Vagina (tissue), 2 donors: ENCODE measurements at regions not wholly inside any gene's neighbourhood (a gene's known extent, or its start where the extent isn't known, plus 50 kb on each side); places are given as distances from the start of the nearest gene placed in this dataset.

ENCODE experiments used
- DNase-seq, 2 donors: peaks; one replicate each; pipeline ENCODE4 v3.0.0-alpha.2; 2017; ENCODE audit errors: extremely low spot score in 2 of 2
- H3K27ac ChIP-seq: fragments of 200-600 bp; sonication (generic); one replicate; pipeline ENCODE4 v1.5.1; 2019
- H3K27me3 ChIP-seq: fragments of 200-600 bp; sonication (generic); one replicate; pipeline ENCODE4 v1.5.1; 2019
- H3K36me3 ChIP-seq, 2 donors: fragments of 200-600 bp; sonication (generic); one replicate each; pipeline ENCODE4 v1.5.1; 2017 to 2019
- H3K4me1 ChIP-seq: fragments of 200-600 bp; sonication (generic); one replicate; pipeline ENCODE4 v1.5.1; 2019
- H3K4me3 ChIP-seq, 2 donors: fragments of 200-600 bp; sonication (generic); 1 replicate in 1 of 2; 2 replicates in 1 of 2; pipeline ENCODE4 v1.5.1; 2016 to 2019
- H3K9me3 ChIP-seq: fragments of 200-600 bp; sonication (generic); one replicate; pipeline ENCODE4 v1.5.1; 2019
- CTCF ChIP-seq, 3 experiments: fragments of 450-650 bp in 2 of 3; fragments of 200-600 bp in 1 of 3; sonication (generic) in 1 of 3; IDR thresholded peaks; one replicate each; pipeline ENCODE4 v1.5.1; 2017 to 2019; ENCODE audit warnings: antibody characterized with exemption in 3 of 3, mild to moderate bottlenecking in 2 of 3, moderate library complexity in 2 of 3
- POLR2A ChIP-seq, 2 donors: fragments of 450-650 bp; IDR thresholded peaks; one replicate each; pipeline ENCODE4 v1.6.1; 2017; ENCODE audit warnings: antibody characterized with exemption in 2 of 2, mild to moderate bottlenecking in 2 of 2, moderate library complexity in 2 of 2
- POLR2AphosphoS5 ChIP-seq, 2 donors: sonication (generic); formaldehyde crosslinking; IDR thresholded peaks; one replicate each; pipeline ENCODE4 v1.9.0; 2017; ENCODE audit warnings: antibody characterized with exemption in 2 of 2, mild to moderate bottlenecking in 2 of 2, low read depth in 1 of 2; ENCODE audit not compliant: insufficient read depth in 1 of 2
- intact Hi-C: fragments of 100-400 bp; cut with DNase I; formaldehyde crosslinking; loops from one replicate; pipeline ENCODE4 v1.15.1; 2023

- H3K4me1 ChIP-seq, result no peaks in the 10 kb centered on the region
- intact Hi-C loops, result no loop called here
- DNase-seq, result no peak
- TF ChIP-seq CTCF (IDR thresholded peaks at IDR 0.05), result no peak
- TF ChIP-seq POLR2AphosphoS5 (IDR thresholded peaks at IDR 0.05; ENCODE audit: insufficient read depth in 1 of 2, low read depth in 1 of 2), result no peak
- no peak for TF ChIP-seq POLR2A (IDR thresholded peaks at IDR 0.05)
- no peak overlapping the region for H3K27ac ChIP-seq
- H3K9me3 ChIP-seq, result no peaks in the 10 kb centered on the region
- H3K4me3 ChIP-seq, result no peak overlapping the region
- H3K27me3 ChIP-seq, result no peaks in the 10 kb centered on the region
- H3K36me3 ChIP-seq, result no peaks in the 10 kb centered on the region
These were observed 1613.6 kb upstream of the WWC1 start for GRCh38 chr5:166677891-166678290.

GRCh38 chr5:166679331-166679730, 1612.1 kb upstream of the WWC1 start:
- Histone ChIP-seq H3K4me3 (no peak overlapping the region), H3K4me1 (no peaks in the 10 kb centered on the region), H3K27ac (no peak overlapping the region), H3K9me3 (no peaks in the 10 kb centered on the region), H3K36me3 (no peaks in the 10 kb centered on the region), H3K27me3 (no peaks in the 10 kb centered on the region)
- no peak for DNase-seq
- TF ChIP-seq POLR2A (IDR thresholded peaks at IDR 0.05) (no peak), POLR2AphosphoS5 (IDR thresholded peaks at IDR 0.05; ENCODE audit: insufficient read depth in 1 of 2, low read depth in 1 of 2) (no peak), CTCF (IDR thresholded peaks at IDR 0.05) (no peak)
- intact Hi-C loops, result no loop called here

DNA sequence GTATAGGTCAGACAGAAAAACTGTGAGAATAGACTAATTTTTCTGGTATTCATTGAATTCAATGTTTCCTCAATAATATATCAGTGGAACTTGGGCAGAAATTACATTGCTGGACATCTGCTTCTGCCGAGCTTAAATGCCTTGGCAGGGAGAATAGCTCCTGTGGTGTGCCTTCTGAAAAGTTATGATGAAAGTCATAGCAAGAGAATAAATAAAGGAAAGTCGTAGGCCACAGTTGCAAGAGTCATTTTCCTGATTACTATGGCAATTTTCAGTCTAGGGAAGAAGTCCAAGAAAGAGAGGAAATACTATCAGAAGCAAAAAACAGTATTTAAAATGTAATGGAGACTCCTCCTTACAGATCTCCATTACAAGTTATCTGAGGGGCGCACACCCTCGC, 1596.1 kb upstream of the WWC1 start:
- no peak overlapping the region for H3K4me3 ChIP-seq
- H3K4me1 ChIP-seq, result no peaks in the 10 kb centered on the region
- H3K27ac ChIP-seq, result no peak overlapping the region
- no peaks in the 10 kb centered on the region for H3K36me3 ChIP-seq
- no peaks in the 10 kb centered on the region for H3K27me3 ChIP-seq
- H3K9me3 ChIP-seq, result no peaks in the 10 kb centered on the region
- intact Hi-C loops, result no loop called here
- no peak for TF ChIP-seq CTCF (IDR thresholded peaks at IDR 0.05)
- no peak for TF ChIP-seq POLR2A (IDR thresholded peaks at IDR 0.05)
- no peak for TF ChIP-seq POLR2AphosphoS5 (IDR thresholded peaks at IDR 0.05; ENCODE audit: insufficient read depth in 1 of 2, low read depth in 1 of 2)
- no peak for DNase-seq

DNA sequence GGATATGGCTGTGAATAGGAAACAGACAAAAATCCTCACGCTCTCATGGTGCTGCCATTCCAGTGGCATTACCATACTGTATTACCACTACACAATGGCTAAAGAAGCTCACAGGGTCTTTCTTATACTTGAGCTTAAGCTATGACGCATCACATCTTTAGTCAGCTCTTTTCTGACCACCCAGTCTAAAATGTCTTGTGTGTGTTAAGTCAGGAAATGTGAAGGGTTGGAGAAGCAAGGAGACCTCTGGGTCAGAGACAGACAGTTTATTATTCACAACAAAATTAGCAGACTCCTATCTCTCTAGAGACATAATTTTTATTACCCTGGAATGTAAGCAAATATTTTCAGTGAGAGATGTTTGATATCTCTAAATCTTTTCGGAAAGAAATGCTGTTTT, 1583.2 kb upstream of the WWC1 start:
- no peak for DNase-seq
- H3K27me3 ChIP-seq, result no peaks in the 10 kb centered on the region
- no peak overlapping the region for H3K27ac ChIP-seq
- no peaks in the 10 kb centered on the region for H3K4me1 ChIP-seq
- intact Hi-C loops, result no loop called here
- no peaks in the 10 kb centered on the region for H3K9me3 ChIP-seq
- no peak overlapping the region for H3K4me3 ChIP-seq
- TF ChIP-seq POLR2AphosphoS5 (IDR thresholded peaks at IDR 0.05; ENCODE audit: insufficient read depth in 1 of 2, low read depth in 1 of 2), result no peak
- no peak for TF ChIP-seq CTCF (IDR thresholded peaks at IDR 0.05)
- no peak for TF ChIP-seq POLR2A (IDR thresholded peaks at IDR 0.05)
- no peaks in the 10 kb centered on the region for H3K36me3 ChIP-seq

GRCh38 chr5:166709691-166710090, 1581.8 kb upstream of the WWC1 start:
- TF ChIP-seq CTCF (IDR thresholded peaks at IDR 0.05), result no peak
- TF ChIP-seq POLR2A (IDR thresholded peaks at IDR 0.05), result no peak
- TF ChIP-seq POLR2AphosphoS5 (IDR thresholded peaks at IDR 0.05; ENCODE audit: insufficient read depth in 1 of 2, low read depth in 1 of 2), result no peak
- DNase-seq, result no peak
- intact Hi-C loops, result no loop called here
- Histone ChIP-seq H3K27ac (no peak overlapping the region), H3K4me3 (no peak overlapping the region), H3K36me3 (no peaks in the 10 kb centered on the region), H3K9me3 (no peaks in the 10 kb centered on the region), H3K4me1 (no peaks in the 10 kb centered on the region), H3K27me3 (no peaks in the 10 kb centered on the region)
